ENCODE measurements at regions not wholly inside any gene's neighbourhood (a gene's known extent, or its start where the extent isn't known, plus 50 kb on each side); places are given as distances from the start of the nearest gene placed in this dataset.

- H3K27me3 Mint-ChIP-seq = peaks cover 2 to 18% (median 9%) of the 10 kb centered on the region in 5 donors
- Histone ChIP-seq H3K27me3 (ENCODE audit: control insufficient read depth in 2 of 2, insufficient read depth in 2 of 2, low read length in 2 of 2) (no peaks in the 10 kb centered on the region), H3K4me3 (ENCODE audit: low read length) (no peak overlapping the region), H3K36me3 (ENCODE audit: control insufficient read depth in 2 of 3, insufficient read depth in 3 of 3, low read length in 3 of 3) (no peaks in the 10 kb centered on the region), H3K9me3 (ENCODE audit: control insufficient read depth in 2 of 3, low read length in 3 of 3) (no peaks in the 10 kb centered on the region), H3K4me1 (ENCODE audit: control insufficient read depth in 2 of 2, insufficient read depth in 2 of 2, low read length in 2 of 2) (no peaks in the 10 kb centered on the region), H3K27ac (ENCODE audit: low read depth, low read length) (no peak overlapping the region)
- H3K4me1 Mint-ChIP-seq = peaks cover 0 to 3% (median 0%) of the 10 kb centered on the region in 7 donors
- H3K9me3 Mint-ChIP-seq = peaks cover 0 to 4% (median 0%) of the 10 kb centered on the region in 11 donors
- DNase-seq (no peak), ATAC-seq (no peak)
- H3K4me3 Mint-ChIP-seq = no peak overlapping the region
- no peak overlapping the region for H3K27ac Mint-ChIP-seq
- intact Hi-C loops (cut with micrococcal nuclease) = no loop called here
- ChIA-PET POLR2A (no interaction called here), CTCF (interaction anchor here (0.7 kb wide), 1 partner anchor 9 kb away, joined by 3 read pairs; no protein-coding TSS in a partner anchor)
- no peaks in the 10 kb centered on the region for H3K36me3 Mint-ChIP-seq
Observed at GRCh38 chr9:117869287-117869686, 165.1 kb downstream of the TLR4 start.

GRCh38 chr9:117869712-117870111 lies 165.5 kb downstream of the TLR4 start:
- H3K9me3 ChIP-seq (ENCODE audit: control insufficient read depth in 2 of 3, low read length in 3 of 3) = no peaks in the 10 kb centered on the region
- H3K27ac ChIP-seq (ENCODE audit: low read depth, low read length) = no peak overlapping the region
- H3K36me3 Mint-ChIP-seq = no peaks in the 10 kb centered on the region
- H3K27ac Mint-ChIP-seq = no peak overlapping the region
- DNase-seq = no peak
- H3K9me3 Mint-ChIP-seq = peaks cover 0 to 4% (median 0%) of the 10 kb centered on the region in 11 donors
- no peaks in the 10 kb centered on the region for H3K4me1 ChIP-seq (ENCODE audit: control insufficient read depth in 2 of 2, insufficient read depth in 2 of 2, low read length in 2 of 2)
- H3K27me3 ChIP-seq (ENCODE audit: control insufficient read depth in 2 of 2, insufficient read depth in 2 of 2, low read length in 2 of 2) = no peaks in the 10 kb centered on the region
- H3K4me1 Mint-ChIP-seq = peaks cover 0 to 3% (median 0%) of the 10 kb centered on the region in 7 donors
- no peak overlapping the region for H3K4me3 Mint-ChIP-seq
- ChIA-PET CTCF (interaction anchor here (0.7 kb wide), 1 partner anchor 9 kb away, joined by 3 read pairs; no protein-coding TSS in a partner anchor), POLR2A (no interaction called here)
- H3K27me3 Mint-ChIP-seq = peaks cover 2 to 18% (median 9%) of the 10 kb centered on the region in 5 donors
- H3K36me3 ChIP-seq (ENCODE audit: control insufficient read depth in 2 of 3, insufficient read depth in 3 of 3, low read length in 3 of 3) = no peaks in the 10 kb centered on the region
- intact Hi-C loops (cut with micrococcal nuclease) = no loop called here
- H3K4me3 ChIP-seq (ENCODE audit: low read length) = no peak overlapping the region
- no peak for ATAC-seq

- Histone ChIP-seq H3K27ac (ENCODE audit: low read depth, low read length) (no peak overlapping the region), H3K4me1 (ENCODE audit: control insufficient read depth in 2 of 2, insufficient read depth in 2 of 2, low read length in 2 of 2) (no peaks in the 10 kb centered on the region), H3K36me3 (ENCODE audit: control insufficient read depth in 2 of 3, insufficient read depth in 3 of 3, low read length in 3 of 3) (no peaks in the 10 kb centered on the region), H3K9me3 (ENCODE audit: control insufficient read depth in 2 of 3, low read length in 3 of 3) (no peaks in the 10 kb centered on the region), H3K27me3 (ENCODE audit: control insufficient read depth in 2 of 2, insufficient read depth in 2 of 2, low read length in 2 of 2) (no peaks in the 10 kb centered on the region), H3K4me3 (ENCODE audit: low read length) (no peak overlapping the region)
- Mint-ChIP-seq H3K27me3 (peaks cover 0 to 29% (median 9%) of the 10 kb centered on the region in 5 donors), H3K4me3 (no peak overlapping the region), H3K36me3 (no peaks in the 10 kb centered on the region), H3K9me3 (peaks cover 0 to 7% (median 0%) of the 10 kb centered on the region in 11 donors), H3K4me1 (peaks cover 0 to 3% (median 0%) of the 10 kb centered on the region in 7 donors), H3K27ac (no peak overlapping the region)
- no peak for ATAC-seq
- intact Hi-C loops (cut with micrococcal nuclease) = no loop called here
- ChIA-PET CTCF (no interaction called here), POLR2A (no interaction called here)
- no peak for DNase-seq
Observed at GRCh38 chr9:117873664-117874063, 169.5 kb downstream of the TLR4 start.

- no peaks in the 10 kb centered on the region for H3K4me1 Mint-ChIP-seq
Observed at GRCh38 chr9:117875886-117876285, 171.7 kb downstream of the TLR4 start.

GRCh38 chr9:117882171-117882570 lies 178.0 kb downstream of the TLR4 start:
- peaks cover 0 to 7% (median 0%) of the 10 kb centered on the region in 11 donors for H3K9me3 Mint-ChIP-seq
- H3K36me3 ChIP-seq (ENCODE audit: control insufficient read depth in 2 of 3, insufficient read depth in 3 of 3, low read length in 3 of 3) = no peaks in the 10 kb centered on the region
- ChIA-PET POLR2A (no interaction called here), CTCF (no interaction called here)
- H3K9me3 ChIP-seq (ENCODE audit: control insufficient read depth in 2 of 3, low read length in 3 of 3) = no peaks in the 10 kb centered on the region
- DNase-seq (no peak), ATAC-seq (no peak)
- no peak overlapping the region for H3K4me3 Mint-ChIP-seq
- H3K27me3 ChIP-seq (ENCODE audit: control insufficient read depth in 2 of 2, insufficient read depth in 2 of 2, low read length in 2 of 2) = no peaks in the 10 kb centered on the region
- no peaks in the 10 kb centered on the region for H3K4me1 ChIP-seq (ENCODE audit: control insufficient read depth in 2 of 2, insufficient read depth in 2 of 2, low read length in 2 of 2)
- H3K4me1 Mint-ChIP-seq = no peaks in the 10 kb centered on the region
- intact Hi-C loops (cut with micrococcal nuclease) = no loop called here
- no peaks in the 10 kb centered on the region for H3K36me3 Mint-ChIP-seq
- peaks cover 0 to 12% (median 5%) of the 10 kb centered on the region in 5 donors for H3K27me3 Mint-ChIP-seq
- no peak overlapping the region for H3K27ac Mint-ChIP-seq
- no peak overlapping the region for H3K4me3 ChIP-seq (ENCODE audit: low read length)
- no peak overlapping the region for H3K27ac ChIP-seq (ENCODE audit: low read depth, low read length)

More at GRCh38 chr9:117875886-117876285, 171.7 kb downstream of the TLR4 start:
- no peak for DNase-seq
- Histone ChIP-seq H3K4me3 (ENCODE audit: low read length) (no peak overlapping the region), H3K27me3 (ENCODE audit: control insufficient read depth in 2 of 2, insufficient read depth in 2 of 2, low read length in 2 of 2) (no peaks in the 10 kb centered on the region), H3K9me3 (ENCODE audit: control insufficient read depth in 2 of 3, low read length in 3 of 3) (no peaks in the 10 kb centered on the region), H3K4me1 (ENCODE audit: control insufficient read depth in 2 of 2, insufficient read depth in 2 of 2, low read length in 2 of 2) (no peaks in the 10 kb centered on the region), H3K36me3 (ENCODE audit: control insufficient read depth in 2 of 3, insufficient read depth in 3 of 3, low read length in 3 of 3) (no peaks in the 10 kb centered on the region), H3K27ac (ENCODE audit: low read depth, low read length) (no peak overlapping the region)
- H3K27me3 Mint-ChIP-seq = peaks cover 0 to 29% (median 9%) of the 10 kb centered on the region in 5 donors
- no peak for ATAC-seq
- intact Hi-C loops (cut with micrococcal nuclease) = no loop called here
- no peaks in the 10 kb centered on the region for H3K36me3 Mint-ChIP-seq
- no peak overlapping the region for H3K4me3 Mint-ChIP-seq
- POLR2A ChIA-PET = no interaction called here
- CTCF ChIA-PET = interaction anchor here (0.6 kb wide), 1 partner anchor 11 kb away, joined by 3 read pairs; no protein-coding TSS in a partner anchor
- peaks cover 0 to 7% (median 0%) of the 10 kb centered on the region in 11 donors for H3K9me3 Mint-ChIP-seq
- H3K27ac Mint-ChIP-seq = no peak overlapping the region

GRCh38 chr9:117886616-117887015 lies 182.4 kb downstream of the TLR4 start:
- no peaks in the 10 kb centered on the region for H3K4me1 Mint-ChIP-seq
- ATAC-seq = no peak

GRCh38 chr9:117887383-117887782 lies 183.2 kb downstream of the TLR4 start:
- ATAC-seq (no peak), DNase-seq (no peak)
- ChIA-PET CTCF (no interaction called here), POLR2A (no interaction called here)
- Histone ChIP-seq H3K4me3 (ENCODE audit: low read length) (no peak overlapping the region), H3K36me3 (ENCODE audit: control insufficient read depth in 2 of 3, insufficient read depth in 3 of 3, low read length in 3 of 3) (no peaks in the 10 kb centered on the region), H3K27me3 (ENCODE audit: control insufficient read depth in 2 of 2, insufficient read depth in 2 of 2, low read length in 2 of 2) (no peaks in the 10 kb centered on the region), H3K4me1 (ENCODE audit: control insufficient read depth in 2 of 2, insufficient read depth in 2 of 2, low read length in 2 of 2) (no peaks in the 10 kb centered on the region), H3K9me3 (ENCODE audit: control insufficient read depth in 2 of 3, low read length in 3 of 3) (no peaks in the 10 kb centered on the region), H3K27ac (ENCODE audit: low read depth, low read length) (no peak overlapping the region)
- Mint-ChIP-seq H3K36me3 (no peaks in the 10 kb centered on the region), H3K4me1 (no peaks in the 10 kb centered on the region), H3K9me3 (no peaks in the 10 kb centered on the region), H3K27ac (no peak overlapping the region), H3K4me3 (no peak overlapping the region), H3K27me3 (peaks cover 0 to under 1% (median 0%) of the 10 kb centered on the region in 5 donors)
- intact Hi-C loops (cut with micrococcal nuclease) = no loop called here

More at GRCh38 chr9:117886616-117887015, 182.4 kb downstream of the TLR4 start:
- Histone ChIP-seq H3K27ac (ENCODE audit: low read depth, low read length) (no peak overlapping the region), H3K9me3 (ENCODE audit: control insufficient read depth in 2 of 3, low read length in 3 of 3) (no peaks in the 10 kb centered on the region), H3K4me3 (ENCODE audit: low read length) (no peak overlapping the region), H3K27me3 (ENCODE audit: control insufficient read depth in 2 of 2, insufficient read depth in 2 of 2, low read length in 2 of 2) (no peaks in the 10 kb centered on the region), H3K4me1 (ENCODE audit: control insufficient read depth in 2 of 2, insufficient read depth in 2 of 2, low read length in 2 of 2) (no peaks in the 10 kb centered on the region), H3K36me3 (ENCODE audit: control insufficient read depth in 2 of 3, insufficient read depth in 3 of 3, low read length in 3 of 3) (no peaks in the 10 kb centered on the region)
- intact Hi-C loops (cut with micrococcal nuclease) = no loop called here
- no peak for DNase-seq
- Mint-ChIP-seq H3K27me3 (peaks cover 0 to 5% (median 0%) of the 10 kb centered on the region in 5 donors), H3K36me3 (no peaks in the 10 kb centered on the region), H3K4me3 (no peak overlapping the region), H3K27ac (no peak overlapping the region), H3K9me3 (no peaks in the 10 kb centered on the region)
- ChIA-PET POLR2A (no interaction called here), CTCF (no interaction called here)

Measured in naive thymus-derived CD4-positive, alpha-beta T cell (primary cell).